Fibroblast of skin of right quadriceps (primary cell): ENCODE measurements at regions not wholly inside any gene's neighbourhood (a gene's known extent, or its start where the extent isn't known, plus 50 kb on each side); places are given as distances from the start of the nearest gene placed in this dataset.
A peak's percentile ranks its signal among the peaks of the same experiment; 100 is the strongest.

Source experiments
- DNase-seq: peaks from one replicate; pipeline ENCODE4 v3.0.0-alpha.2; 2013

GRCh38 chr20:52859156-52859876, 112.8 kb upstream of the TSHZ2 start:
- DNase-seq, result peak; percentile 79

GRCh38 chr20:52852714-52853113, 119.4 kb upstream of the TSHZ2 start:
- DNase-seq, result no peak

GRCh38 chr20:52847731-52848359, 124.3 kb upstream of the TSHZ2 start:
- DNase-seq, result no peak

GRCh38 chr20:52847029-52847660, 125.0 kb upstream of the TSHZ2 start:
- no peak for DNase-seq

- DNase-seq, result no peak
These were observed 127.1 kb upstream of the TSHZ2 start for GRCh38 chr20:52845044-52845443.

- DNase-seq, result no peak
These were observed 128.7 kb upstream of the TSHZ2 start for GRCh38 chr20:52843425-52843824.

GRCh38 chr20:52841003-52841402, 131.2 kb upstream of the TSHZ2 start:
- DNase-seq, result no peak

- no peak for DNase-seq
These were observed 132.1 kb upstream of the TSHZ2 start for GRCh38 chr20:52840041-52840440.

- no peak for DNase-seq
These were observed 133.5 kb upstream of the TSHZ2 start for GRCh38 chr20:52838510-52839241.

- DNase-seq, result no peak
These were observed 134.8 kb upstream of the TSHZ2 start for GRCh38 chr20:52837378-52837777.

GRCh38 chr20:52833901-52834300, 138.3 kb upstream of the TSHZ2 start:
- no peak for DNase-seq

GRCh38 chr20:52832151-52832774, 139.9 kb upstream of the TSHZ2 start:
- DNase-seq, result no peak

- DNase-seq, result no peak
These were observed 141.6 kb upstream of the TSHZ2 start for GRCh38 chr20:52830598-52830997.

- DNase-seq, result no peak
These were observed 143.0 kb upstream of the TSHZ2 start for GRCh38 chr20:52829111-52829510.

- peak; percentile 39 for DNase-seq
These were observed 144.0 kb upstream of the TSHZ2 start for GRCh38 chr20:52828199-52828598.

- no peak for DNase-seq
These were observed 145.4 kb upstream of the TSHZ2 start for GRCh38 chr20:52826722-52827121.

GRCh38 chr20:52826321-52826720, 145.8 kb upstream of the TSHZ2 start:
- DNase-seq, result no peak

GRCh38 chr20:52824494-52825216, 147.5 kb upstream of the TSHZ2 start:
- no peak for DNase-seq

- no peak for DNase-seq
These were observed 148.9 kb upstream of the TSHZ2 start for GRCh38 chr20:52823303-52823702.

- DNase-seq, result no peak
These were observed 151.4 kb upstream of the TSHZ2 start for GRCh38 chr20:52820641-52821292.

GRCh38 chr20:52818491-52818890, 153.7 kb upstream of the TSHZ2 start:
- DNase-seq, result no peak

- DNase-seq, result no peak
These were observed 154.2 kb upstream of the TSHZ2 start for GRCh38 chr20:52817981-52818380.
